ENCODE measurements at regions not wholly inside any gene's neighbourhood (a gene's known extent, or its start where the extent isn't known, plus 50 kb on each side); places are given as distances from the start of the nearest gene placed in this dataset.

- no peaks in the 10 kb centered on the region for H3K79me2 ChIP-seq (ENCODE audit: insufficient read depth, low read length)
- no peak overlapping the region for H3K4me3 ChIP-seq (replicated peaks in 1 of 3; ENCODE audit: low read depth in 2 of 3, low read length in 3 of 3)
- peaks cover 16 to 20% of the 10 kb centered on the region in 2 donors for H3K9me3 ChIP-seq (replicated peaks in 1 of 2; ENCODE audit: control insufficient read depth in 1 of 2, insufficient read depth in 1 of 2, low read length in 2 of 2)
- H3K27ac ChIP-seq (ENCODE audit: low read depth in 1 of 2, low read length in 2 of 2): no peak overlapping the region
- no peak overlapping the region for H3K9ac ChIP-seq (ENCODE audit: insufficient read depth, low read length, poor library complexity, severe bottlenecking)
- TF ChIP-seq, protein P1, sequence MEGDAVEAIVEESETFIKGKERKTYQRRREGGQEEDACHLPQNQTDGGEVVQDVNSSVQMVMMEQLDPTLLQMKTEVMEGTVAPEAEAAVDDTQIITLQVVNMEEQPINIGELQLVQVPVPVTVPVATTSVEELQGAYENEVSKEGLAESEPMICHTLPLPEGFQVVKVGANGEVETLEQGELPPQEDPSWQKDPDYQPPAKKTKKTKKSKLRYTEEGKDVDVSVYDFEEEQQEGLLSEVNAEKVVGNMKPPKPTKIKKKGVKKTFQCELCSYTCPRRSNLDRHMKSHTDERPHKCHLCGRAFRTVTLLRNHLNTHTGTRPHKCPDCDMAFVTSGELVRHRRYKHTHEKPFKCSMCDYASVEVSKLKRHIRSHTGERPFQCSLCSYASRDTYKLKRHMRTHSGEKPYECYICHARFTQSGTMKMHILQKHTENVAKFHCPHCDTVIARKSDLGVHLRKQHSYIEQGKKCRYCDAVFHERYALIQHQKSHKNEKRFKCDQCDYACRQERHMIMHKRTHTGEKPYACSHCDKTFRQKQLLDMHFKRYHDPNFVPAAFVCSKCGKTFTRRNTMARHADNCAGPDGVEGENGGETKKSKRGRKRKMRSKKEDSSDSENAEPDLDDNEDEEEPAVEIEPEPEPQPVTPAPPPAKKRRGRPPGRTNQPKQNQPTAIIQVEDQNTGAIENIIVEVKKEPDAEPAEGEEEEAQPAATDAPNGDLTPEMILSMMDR (IDR thresholded peaks at IDR 0.05): no peak
- WGBS (ENCODE audit: insufficient coverage): 89% methylated on average over 1 of the region's 2 CpGs
- no peak overlapping the region for H3K4me2 ChIP-seq (replicated peaks; ENCODE audit: extremely low read depth, low read length, poor library complexity, severe bottlenecking)
- H3K4me3 Mint-ChIP-seq: no peak overlapping the region
- intact Hi-C loops (cut with micrococcal nuclease): no loop called here
- H3K27me3 ChIP-seq (ENCODE audit: control insufficient read depth in 2 of 2, insufficient read depth in 2 of 2, low read length in 2 of 2): no peaks in the 10 kb centered on the region
- no peaks in the 10 kb centered on the region for H3K27me3 Mint-ChIP-seq (ENCODE audit: low read depth in 3 of 3)
- H3K4me1 Mint-ChIP-seq: no peaks in the 10 kb centered on the region
- no peak for DNase-seq
- no peaks in the 10 kb centered on the region for H3K36me3 ChIP-seq (replicated peaks in 1 of 2; ENCODE audit: control insufficient read depth in 1 of 2, insufficient read depth in 2 of 2, low read length in 2 of 2)
- no peaks in the 10 kb centered on the region for H4K20me1 ChIP-seq (ENCODE audit: insufficient read depth, low read length)
- no peak overlapping the region for H2AFZ ChIP-seq (ENCODE audit: insufficient read depth, low read depth, low read length, poor library complexity, severe bottlenecking)
- H3K27ac Mint-ChIP-seq: no peak overlapping the region
- no peaks in the 10 kb centered on the region for H3K4me1 ChIP-seq (ENCODE audit: control insufficient read depth in 1 of 2, insufficient read depth in 2 of 2, low read length in 2 of 2)
- H3K9me3 Mint-ChIP-seq: peaks cover 0 to 19% (median 8%) of the 10 kb centered on the region in 7 donors
- H3K36me3 Mint-ChIP-seq: no peaks in the 10 kb centered on the region
Measured at GRCh38 chr11:106212081-106212480, 134.6 kb downstream of the AASDHPPT start.

DNA sequence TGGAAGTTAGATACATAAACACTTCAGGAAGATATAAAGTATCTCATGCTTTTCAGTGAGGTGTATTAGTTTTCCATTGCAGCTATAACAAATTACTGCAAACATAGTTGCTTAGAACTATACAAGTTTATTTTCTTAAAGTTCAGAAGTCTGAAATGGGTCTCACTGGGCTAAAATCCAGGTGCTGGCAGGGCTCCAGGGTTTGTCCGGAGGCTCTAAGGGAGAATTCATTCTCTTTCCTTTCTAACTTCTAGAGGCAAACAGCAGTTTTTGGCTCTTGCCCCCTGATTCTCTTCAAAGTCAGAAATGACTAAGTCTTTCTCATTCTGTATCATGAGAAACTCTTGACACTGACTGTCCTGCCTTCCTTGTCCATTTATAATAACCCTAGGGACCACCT, 138.8 kb downstream of the AASDHPPT start:
- no peaks in the 10 kb centered on the region for H3K79me2 ChIP-seq (ENCODE audit: insufficient read depth, low read length)
- Mint-ChIP-seq H3K9me3 (peaks cover 2 to 19% (median 8%) of the 10 kb centered on the region in 7 donors), H3K27me3 (ENCODE audit: low read depth in 3 of 3) (no peaks in the 10 kb centered on the region), H3K4me3 (no peak overlapping the region), H3K4me1 (no peaks in the 10 kb centered on the region), H3K36me3 (no peaks in the 10 kb centered on the region), H3K27ac (no peak overlapping the region)
- no peak overlapping the region for H2AFZ ChIP-seq (ENCODE audit: insufficient read depth, low read depth, low read length, poor library complexity, severe bottlenecking)
- peaks cover 12 to 22% of the 10 kb centered on the region in 2 donors for H3K9me3 ChIP-seq (replicated peaks in 1 of 2; ENCODE audit: control insufficient read depth in 1 of 2, insufficient read depth in 1 of 2, low read length in 2 of 2)
- H3K27ac ChIP-seq (ENCODE audit: low read depth in 1 of 2, low read length in 2 of 2): no peak overlapping the region
- H3K27me3 ChIP-seq (ENCODE audit: control insufficient read depth in 2 of 2, insufficient read depth in 2 of 2, low read length in 2 of 2): no peaks in the 10 kb centered on the region
- TF ChIP-seq, protein P1 (IDR thresholded peaks at IDR 0.05): no peak
- H3K9ac ChIP-seq (ENCODE audit: insufficient read depth, low read length, poor library complexity, severe bottlenecking): no peak overlapping the region
- intact Hi-C loops (cut with micrococcal nuclease): no loop called here
- H3K4me1 ChIP-seq (ENCODE audit: control insufficient read depth in 1 of 2, insufficient read depth in 2 of 2, low read length in 2 of 2): no peaks in the 10 kb centered on the region
- no peak for DNase-seq
- 88% methylated on average over 1 of the region's 1 CpG for WGBS (ENCODE audit: insufficient coverage)
- H3K36me3 ChIP-seq (replicated peaks in 1 of 2; ENCODE audit: control insufficient read depth in 1 of 2, insufficient read depth in 2 of 2, low read length in 2 of 2): no peaks in the 10 kb centered on the region
- H3K4me2 ChIP-seq (replicated peaks; ENCODE audit: extremely low read depth, low read length, poor library complexity, severe bottlenecking): no peak overlapping the region
- no peak overlapping the region for H3K4me3 ChIP-seq (replicated peaks in 1 of 3; ENCODE audit: low read depth in 2 of 3, low read length in 3 of 3)
- H4K20me1 ChIP-seq (ENCODE audit: insufficient read depth, low read length): no peaks in the 10 kb centered on the region
